ENCODE measurements at regions not wholly inside any gene's neighbourhood (a gene's known extent, or its start where the extent isn't known, plus 50 kb on each side); places are given as distances from the start of the nearest gene placed in this dataset.
"Not testable (repeated sequence)": the region's sequence is repeated elsewhere in the genome, so short reads cannot be mapped to it uniquely, and the experiment has no call there.

DNA sequence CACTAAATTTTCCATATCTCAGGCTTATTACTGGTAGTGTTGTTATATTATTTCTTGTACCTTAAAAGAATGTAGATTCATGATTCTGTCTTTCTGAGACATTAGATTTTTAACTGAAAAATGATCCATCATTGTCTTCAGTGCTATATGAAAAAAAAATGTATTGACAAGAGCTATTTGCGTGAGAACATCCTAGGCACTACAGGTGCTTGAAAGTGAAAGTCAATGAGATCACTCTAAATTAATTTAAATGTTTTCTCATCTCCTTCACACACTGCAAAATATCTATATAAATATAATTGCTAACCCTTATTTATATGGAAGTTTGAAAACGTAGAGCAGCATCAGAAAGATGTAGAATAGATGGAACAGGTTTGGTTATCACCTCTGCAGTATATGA lies 684.6 kb downstream of the TRIB2 start:
- H3K27ac ChIP-seq = no peak overlapping the region
- DNase-seq (ENCODE audit: low spot score) = no peak
- H3K4me3 ChIP-seq = no peak overlapping the region
- TF ChIP-seq, protein P1, sequence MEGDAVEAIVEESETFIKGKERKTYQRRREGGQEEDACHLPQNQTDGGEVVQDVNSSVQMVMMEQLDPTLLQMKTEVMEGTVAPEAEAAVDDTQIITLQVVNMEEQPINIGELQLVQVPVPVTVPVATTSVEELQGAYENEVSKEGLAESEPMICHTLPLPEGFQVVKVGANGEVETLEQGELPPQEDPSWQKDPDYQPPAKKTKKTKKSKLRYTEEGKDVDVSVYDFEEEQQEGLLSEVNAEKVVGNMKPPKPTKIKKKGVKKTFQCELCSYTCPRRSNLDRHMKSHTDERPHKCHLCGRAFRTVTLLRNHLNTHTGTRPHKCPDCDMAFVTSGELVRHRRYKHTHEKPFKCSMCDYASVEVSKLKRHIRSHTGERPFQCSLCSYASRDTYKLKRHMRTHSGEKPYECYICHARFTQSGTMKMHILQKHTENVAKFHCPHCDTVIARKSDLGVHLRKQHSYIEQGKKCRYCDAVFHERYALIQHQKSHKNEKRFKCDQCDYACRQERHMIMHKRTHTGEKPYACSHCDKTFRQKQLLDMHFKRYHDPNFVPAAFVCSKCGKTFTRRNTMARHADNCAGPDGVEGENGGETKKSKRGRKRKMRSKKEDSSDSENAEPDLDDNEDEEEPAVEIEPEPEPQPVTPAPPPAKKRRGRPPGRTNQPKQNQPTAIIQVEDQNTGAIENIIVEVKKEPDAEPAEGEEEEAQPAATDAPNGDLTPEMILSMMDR (IDR thresholded peaks at IDR 0.05) = no peak

DNA sequence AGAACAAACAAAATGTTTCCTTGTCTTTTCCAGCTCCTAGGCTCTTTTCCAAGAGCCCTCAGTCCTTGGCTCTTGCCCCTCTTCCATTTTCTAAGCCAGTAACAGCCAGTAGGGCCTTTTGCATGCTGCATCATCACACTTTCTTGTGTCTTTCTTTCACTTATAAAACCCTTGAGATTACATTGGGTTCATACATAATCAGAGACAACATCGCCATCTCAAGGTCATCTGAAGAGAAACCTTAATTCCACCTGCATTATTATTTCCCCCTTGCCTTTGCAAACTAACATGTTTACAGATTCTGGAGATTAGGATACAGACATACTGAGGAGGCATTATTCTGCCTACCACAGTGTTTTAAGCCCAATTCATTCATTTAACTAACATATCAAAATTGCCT lies 697.3 kb downstream of the TRIB2 start:
- TF ChIP-seq, protein P1 (IDR thresholded peaks at IDR 0.05) = no peak
- no peak overlapping the region for H3K27ac ChIP-seq
- no peak for DNase-seq (ENCODE audit: low spot score)
- H3K4me3 ChIP-seq = no peak overlapping the region

DNA sequence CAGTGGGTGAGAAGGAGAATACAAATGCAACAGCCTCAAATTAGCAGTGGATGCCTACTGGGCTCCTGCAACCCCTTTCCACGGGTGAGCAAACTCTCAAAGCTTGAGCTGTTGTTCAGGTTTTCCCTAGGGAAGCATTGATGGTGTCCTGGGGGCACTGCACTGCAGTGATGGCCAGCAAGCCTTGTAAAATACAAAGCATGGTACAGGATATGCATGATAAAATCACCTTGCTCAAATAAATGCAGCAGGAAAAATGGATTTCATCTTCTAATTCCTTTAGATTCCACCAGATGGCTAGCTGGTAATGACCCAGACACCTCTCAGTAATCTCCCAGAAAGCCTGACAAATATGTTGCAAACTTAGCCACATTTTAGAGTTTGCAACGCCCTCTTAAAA lies 698.2 kb downstream of the TRIB2 start:
- Histone ChIP-seq H3K4me3 (no peak overlapping the region), H3K27ac (no peak overlapping the region)
- no peak for DNase-seq (ENCODE audit: low spot score)
- TF ChIP-seq, protein P1 (IDR thresholded peaks at IDR 0.05) = no peak

DNA sequence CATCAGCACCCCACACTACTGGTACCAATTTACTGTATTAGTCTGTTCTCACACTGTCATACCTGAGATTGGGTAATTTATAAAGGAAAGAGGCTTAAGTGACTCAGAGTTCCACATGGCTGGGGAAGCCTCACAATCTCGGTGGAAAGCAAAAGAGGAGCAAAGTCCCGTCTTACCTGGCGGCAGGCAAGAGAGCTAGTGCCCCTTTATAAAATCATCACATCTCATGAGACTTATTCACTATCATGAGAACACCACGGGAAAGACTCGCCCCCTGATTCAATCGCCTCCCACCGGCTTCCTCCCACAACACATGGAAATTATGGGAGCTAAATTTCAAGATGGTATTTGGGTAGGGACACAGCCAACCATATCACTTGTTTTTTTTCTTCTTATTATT lies 717.2 kb downstream of the TRIB2 start:
- Histone ChIP-seq H3K27ac (no peak overlapping the region), H3K4me3 (no peak overlapping the region)
- TF ChIP-seq, protein P1 (IDR thresholded peaks at IDR 0.05) = no peak
- DNase-seq (ENCODE audit: low spot score) = no peak

DNA sequence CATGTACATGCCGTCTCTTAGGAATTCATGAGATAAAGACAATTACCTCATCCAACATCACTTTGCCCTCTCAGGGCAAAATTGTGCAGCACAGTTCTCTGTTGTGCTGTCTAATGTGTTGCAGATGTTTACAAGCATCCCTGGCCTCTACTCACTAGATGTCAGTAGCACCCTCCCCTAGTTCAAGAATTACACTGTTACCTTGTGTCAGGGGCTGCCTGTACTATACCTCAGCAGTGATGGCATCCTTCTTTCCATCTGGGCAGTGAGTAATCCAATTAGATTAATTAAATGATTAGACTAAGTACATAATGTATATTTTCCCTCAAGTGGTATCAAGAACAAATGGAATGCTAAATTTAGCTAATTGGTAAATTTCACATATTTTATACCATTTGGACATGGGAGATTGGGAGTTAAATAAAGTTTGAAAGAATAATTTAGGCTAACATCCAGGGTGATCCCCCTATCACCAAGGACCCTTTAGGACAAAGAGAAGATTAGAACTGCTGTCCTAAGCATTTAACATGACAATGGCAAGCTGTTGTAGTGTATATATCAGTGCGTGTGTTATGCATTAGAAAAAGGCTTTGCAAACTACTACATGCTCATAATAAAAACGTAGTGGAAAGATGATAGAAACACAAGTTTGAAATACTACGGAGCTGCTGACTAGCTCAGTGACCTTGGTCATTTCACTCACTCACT lies 727.0 kb downstream of the TRIB2 start:
- H3K4me3 ChIP-seq; DNase-seq (ENCODE audit: low spot score); H3K27ac ChIP-seq: not testable (repeated sequence)

DNA sequence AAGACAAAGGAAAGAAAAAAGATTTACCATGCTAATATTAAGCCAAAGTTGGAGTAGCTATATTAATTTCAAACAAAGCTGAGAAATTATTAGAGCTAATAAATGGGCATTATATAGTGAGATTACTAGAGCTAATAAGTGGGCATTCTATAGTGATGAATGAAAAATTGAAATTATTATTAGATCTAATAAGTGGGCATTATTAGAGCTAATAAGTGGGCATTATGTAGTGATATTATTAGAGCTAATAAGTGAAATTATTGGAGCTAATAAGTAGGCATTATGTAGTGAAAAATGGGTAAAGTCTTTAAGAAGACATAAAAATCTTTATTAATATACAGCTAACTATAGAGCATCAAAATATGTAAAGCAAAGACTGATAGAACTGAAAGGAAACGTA lies 745.7 kb downstream of the TRIB2 start:
- TF ChIP-seq, protein P1 (IDR thresholded peaks at IDR 0.05) = no peak
- H3K27ac ChIP-seq = no peak overlapping the region
- no peak for DNase-seq (ENCODE audit: low spot score)
- no peak overlapping the region for H3K4me3 ChIP-seq

DNA sequence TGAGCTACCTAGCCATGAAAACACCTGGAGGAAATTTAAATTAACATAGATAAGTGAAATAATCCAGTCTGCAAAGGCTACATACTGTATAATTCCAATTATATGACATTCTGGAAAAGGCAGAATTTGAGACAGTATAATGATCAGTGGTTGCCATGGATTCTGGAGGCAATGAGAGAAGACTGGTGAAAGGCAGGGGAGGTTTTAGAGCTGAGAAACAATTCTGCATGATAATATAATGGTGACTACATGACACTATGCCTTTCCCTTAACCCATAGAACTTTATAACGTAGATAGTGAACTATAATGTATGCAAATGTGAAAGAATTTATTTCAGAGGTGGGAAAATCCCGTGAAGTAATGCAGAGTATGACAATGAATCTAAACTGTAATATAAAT lies 749.3 kb downstream of the TRIB2 start:
- no peak overlapping the region for H3K27ac ChIP-seq
- TF ChIP-seq, protein P1 (IDR thresholded peaks at IDR 0.05) = no peak
- DNase-seq (ENCODE audit: low spot score) = no peak
- no peak overlapping the region for H3K4me3 ChIP-seq

All from coronary artery (tissue), 2 donors.